ENCODE measurements at regions not wholly inside any gene's neighbourhood (a gene's known extent, or its start where the extent isn't known, plus 50 kb on each side); places are given as distances from the start of the nearest gene placed in this dataset.
"Not testable (repeated sequence)": the region's sequence is repeated elsewhere in the genome, so short reads cannot be mapped to it uniquely, and the experiment has no call there.

DNA sequence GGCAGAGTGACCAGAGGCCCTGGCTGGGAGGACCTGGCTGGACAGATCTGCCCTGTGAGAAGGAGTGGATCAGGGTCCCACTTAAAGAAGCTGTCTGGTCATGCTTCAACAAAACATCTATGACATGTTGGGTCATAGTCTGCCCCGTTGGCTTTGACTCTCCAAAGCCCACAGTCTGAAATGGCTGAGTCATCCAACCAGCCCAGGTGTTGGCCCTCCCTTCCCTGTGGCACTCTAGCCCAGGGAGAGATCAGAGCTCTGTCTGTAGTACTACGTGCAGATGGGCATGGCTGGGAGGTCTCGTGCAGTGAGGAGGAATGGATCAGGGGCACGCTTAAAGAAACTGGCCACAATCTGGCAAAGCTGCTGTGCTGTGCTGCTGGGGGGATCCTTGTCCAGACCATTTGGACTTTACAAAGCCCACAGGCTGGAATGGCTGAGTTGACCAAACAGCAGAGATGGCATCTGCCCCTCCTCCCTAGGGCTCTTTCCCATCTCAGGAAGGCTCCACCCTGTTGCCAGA is 206.1 kb downstream of the TUSC1 start:
- TF ChIP-seq, protein P1, sequence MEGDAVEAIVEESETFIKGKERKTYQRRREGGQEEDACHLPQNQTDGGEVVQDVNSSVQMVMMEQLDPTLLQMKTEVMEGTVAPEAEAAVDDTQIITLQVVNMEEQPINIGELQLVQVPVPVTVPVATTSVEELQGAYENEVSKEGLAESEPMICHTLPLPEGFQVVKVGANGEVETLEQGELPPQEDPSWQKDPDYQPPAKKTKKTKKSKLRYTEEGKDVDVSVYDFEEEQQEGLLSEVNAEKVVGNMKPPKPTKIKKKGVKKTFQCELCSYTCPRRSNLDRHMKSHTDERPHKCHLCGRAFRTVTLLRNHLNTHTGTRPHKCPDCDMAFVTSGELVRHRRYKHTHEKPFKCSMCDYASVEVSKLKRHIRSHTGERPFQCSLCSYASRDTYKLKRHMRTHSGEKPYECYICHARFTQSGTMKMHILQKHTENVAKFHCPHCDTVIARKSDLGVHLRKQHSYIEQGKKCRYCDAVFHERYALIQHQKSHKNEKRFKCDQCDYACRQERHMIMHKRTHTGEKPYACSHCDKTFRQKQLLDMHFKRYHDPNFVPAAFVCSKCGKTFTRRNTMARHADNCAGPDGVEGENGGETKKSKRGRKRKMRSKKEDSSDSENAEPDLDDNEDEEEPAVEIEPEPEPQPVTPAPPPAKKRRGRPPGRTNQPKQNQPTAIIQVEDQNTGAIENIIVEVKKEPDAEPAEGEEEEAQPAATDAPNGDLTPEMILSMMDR (IDR thresholded peaks at IDR 0.05), result no peak
- no peak for DNase-seq
- intact Hi-C loops (cut with DNase I), result no loop called here
- no peak overlapping the region for H3K27ac ChIP-seq
- H3K9me3 ChIP-seq, result no peaks in the 10 kb centered on the region
- no peaks in the 10 kb centered on the region for H3K27me3 ChIP-seq
- no peaks in the 10 kb centered on the region for H3K36me3 ChIP-seq
- H3K9ac ChIP-seq (ENCODE audit: low read depth in 2 of 2, low read length in 2 of 2), result no peak overlapping the region
- no peak overlapping the region for H3K4me3 ChIP-seq
- no peaks in the 10 kb centered on the region for H3K4me1 ChIP-seq

DNA sequence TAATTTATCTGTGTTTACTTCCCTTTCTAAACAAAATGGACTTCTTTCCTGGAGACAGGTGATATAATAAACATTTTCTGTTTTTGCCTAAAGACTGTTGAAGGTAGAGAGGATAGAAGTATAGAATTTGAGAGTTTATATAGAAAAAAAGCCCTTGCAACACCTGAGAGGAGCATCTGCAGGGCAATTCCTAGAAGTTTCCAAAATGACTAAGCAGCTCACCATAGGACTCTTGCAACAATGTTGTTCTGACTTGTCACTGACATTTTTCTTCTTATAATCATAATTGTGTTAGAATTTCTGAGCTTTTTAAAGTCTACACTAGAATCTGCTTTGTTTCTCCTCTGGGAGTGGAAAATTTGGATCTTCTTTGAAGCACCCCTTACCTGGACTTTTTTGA is 216.8 kb downstream of the TUSC1 start:
- Histone ChIP-seq H3K9me3 (no peaks in the 10 kb centered on the region), H3K27ac (no peak overlapping the region), H3K4me1 (no peaks in the 10 kb centered on the region), H3K9ac (ENCODE audit: low read depth in 2 of 2, low read length in 2 of 2) (no peak overlapping the region), H3K4me3 (no peak overlapping the region), H3K27me3 (no peaks in the 10 kb centered on the region), H3K36me3 (no peaks in the 10 kb centered on the region)
- intact Hi-C loops (cut with DNase I), result no loop called here
- no peak for DNase-seq
- TF ChIP-seq, protein P1 (IDR thresholded peaks at IDR 0.05), result no peak

DNA sequence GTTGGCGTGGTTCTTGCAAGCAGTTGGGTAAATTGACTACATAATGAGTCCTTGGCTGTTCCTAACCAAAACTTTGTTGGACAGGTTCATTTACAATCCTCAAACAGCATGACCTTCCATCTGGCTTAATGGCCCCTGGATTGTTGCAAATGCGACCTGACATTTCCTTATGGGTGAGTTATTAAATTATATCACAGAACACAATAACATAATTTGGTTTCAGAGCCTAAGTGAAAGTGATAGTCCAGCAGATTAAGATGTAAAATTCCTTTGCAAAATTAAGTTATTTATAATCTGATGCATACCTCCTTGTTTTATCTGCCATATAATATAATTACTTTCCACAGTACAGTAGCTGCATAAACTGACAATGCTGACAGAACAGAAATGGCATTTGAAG is 224.4 kb downstream of the TUSC1 start:
- Histone ChIP-seq H3K9me3 (no peaks in the 10 kb centered on the region), H3K36me3 (no peaks in the 10 kb centered on the region), H3K27me3 (no peaks in the 10 kb centered on the region), H3K4me3 (no peak overlapping the region), H3K9ac (ENCODE audit: low read depth in 2 of 2, low read length in 2 of 2) (no peak overlapping the region), H3K27ac (no peak overlapping the region), H3K4me1 (no peaks in the 10 kb centered on the region)
- DNase-seq, result no peak
- TF ChIP-seq, protein P1 (IDR thresholded peaks at IDR 0.05), result no peak
- intact Hi-C loops (cut with DNase I), result no loop called here

DNA sequence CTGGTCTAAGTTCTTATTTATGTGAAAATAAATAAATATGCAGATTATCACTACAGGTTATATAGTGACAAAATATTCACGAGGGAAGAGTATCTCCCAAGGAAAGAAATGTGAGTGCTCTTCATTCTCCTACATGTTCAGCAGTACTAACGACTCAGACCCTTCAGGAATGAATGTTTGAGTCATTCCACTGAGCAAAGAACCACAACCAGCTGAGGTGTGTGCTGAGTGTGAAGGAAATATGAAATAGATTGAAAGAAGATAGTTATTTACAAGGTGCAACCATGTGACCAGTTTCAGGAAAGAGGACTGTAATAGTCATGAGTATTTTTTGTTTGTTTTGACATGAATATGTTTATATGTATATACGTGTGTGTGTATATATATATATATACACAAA is 228.7 kb downstream of the TUSC1 start:
- Histone ChIP-seq H3K4me3 (no peak overlapping the region), H3K9ac (ENCODE audit: low read depth in 2 of 2, low read length in 2 of 2) (no peak overlapping the region), H3K27me3 (no peaks in the 10 kb centered on the region), H3K4me1 (no peaks in the 10 kb centered on the region), H3K9me3 (no peaks in the 10 kb centered on the region), H3K36me3 (no peaks in the 10 kb centered on the region), H3K27ac (no peak overlapping the region)
- TF ChIP-seq, protein P1 (IDR thresholded peaks at IDR 0.05), result no peak
- intact Hi-C loops (cut with DNase I), result no loop called here
- DNase-seq, result no peak

DNA sequence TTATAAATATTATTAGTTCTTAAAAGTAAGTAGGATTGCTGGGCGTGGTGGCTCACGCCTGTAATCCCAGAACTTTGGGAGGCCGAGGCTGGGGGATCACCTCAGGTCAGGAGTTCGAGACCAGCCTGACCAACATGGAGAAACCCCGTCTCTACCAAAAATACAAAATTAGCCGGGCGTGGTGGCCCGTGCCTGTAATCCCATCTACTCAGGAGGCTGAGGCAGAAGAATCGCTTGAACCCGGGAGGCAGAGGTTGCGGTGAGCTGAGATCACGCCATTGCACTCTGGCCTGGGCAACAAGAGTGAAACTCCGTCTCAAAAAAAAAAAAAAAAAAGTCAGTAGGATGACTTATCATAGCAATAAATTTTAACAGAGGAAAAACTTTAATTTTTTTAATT is 232.5 kb downstream of the TUSC1 start:
- H3K36me3 ChIP-seq; H3K27me3 ChIP-seq; H3K4me3 ChIP-seq; DNase-seq; intact Hi-C loops (cut with DNase I); H3K9me3 ChIP-seq; H3K4me1 ChIP-seq; H3K27ac ChIP-seq; H3K9ac ChIP-seq (ENCODE audit: low read depth in 2 of 2, low read length in 2 of 2): not testable (repeated sequence)

DNA sequence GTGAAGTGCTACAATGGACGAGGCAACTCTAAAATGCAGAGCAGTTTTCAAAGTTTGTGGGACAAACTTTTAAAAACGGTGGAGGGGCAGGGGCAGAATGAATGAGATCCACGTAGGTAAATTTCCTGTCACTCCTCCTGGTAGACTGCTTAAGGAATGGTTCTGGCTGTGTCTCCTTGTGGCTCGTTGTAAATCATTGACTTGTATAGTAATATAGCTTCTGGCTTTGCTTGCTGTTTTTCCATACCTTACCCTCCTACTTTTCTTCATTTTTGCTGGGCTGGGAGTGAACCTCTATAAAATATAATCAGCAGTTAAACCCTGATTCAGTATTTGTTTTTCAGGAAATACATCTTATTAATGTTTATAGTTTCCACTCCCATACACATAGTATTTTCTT is 235.7 kb downstream of the TUSC1 start:
- H3K9ac ChIP-seq (ENCODE audit: low read depth in 2 of 2, low read length in 2 of 2), result no peak overlapping the region
- H3K9me3 ChIP-seq, result no peaks in the 10 kb centered on the region
- no peak overlapping the region for H3K27ac ChIP-seq
- H3K4me1 ChIP-seq, result no peaks in the 10 kb centered on the region
- H3K36me3 ChIP-seq, result no peaks in the 10 kb centered on the region
- H3K4me3 ChIP-seq, result no peak overlapping the region
- no peak for DNase-seq
- intact Hi-C loops (cut with DNase I), result no loop called here
- no peaks in the 10 kb centered on the region for H3K27me3 ChIP-seq
- TF ChIP-seq, protein P1 (IDR thresholded peaks at IDR 0.05), result no peak

All from colonic mucosa (tissue), 4 donors.